HG03025 (cell line): ENCODE measurements at regions not wholly inside any gene's neighbourhood (a gene's known extent, or its start where the extent isn't known, plus 50 kb on each side); places are given as distances from the start of the nearest gene placed in this dataset.
"Not testable (repeated sequence)": the region's sequence is repeated elsewhere in the genome, so short reads cannot be mapped to it uniquely, and the experiment has no call there.

ENCODE experiments used
- ATAC-seq: cut with Tn5 transposase; IDR thresholded peaks from one replicate; pipeline ENCODE4 v1.9.1; 2021; ENCODE audit warnings: mild to moderate bottlenecking, moderate library complexity; ENCODE audit not compliant: unreplicated experiment, low FRiP score

GRCh38 chr3:164927728-164928127 lies 150.6 kb downstream of the SI start:
- ATAC-seq = no peak

GRCh38 chr3:164918905-164919304 lies 159.4 kb downstream of the SI start:
- no peak for ATAC-seq

- ATAC-seq = no peak
Observed at GRCh38 chr3:164912916-164913315, 165.4 kb downstream of the SI start.

GRCh38 chr3:164903820-164904451 lies 174.4 kb downstream of the SI start:
- ATAC-seq = no peak

DNA sequence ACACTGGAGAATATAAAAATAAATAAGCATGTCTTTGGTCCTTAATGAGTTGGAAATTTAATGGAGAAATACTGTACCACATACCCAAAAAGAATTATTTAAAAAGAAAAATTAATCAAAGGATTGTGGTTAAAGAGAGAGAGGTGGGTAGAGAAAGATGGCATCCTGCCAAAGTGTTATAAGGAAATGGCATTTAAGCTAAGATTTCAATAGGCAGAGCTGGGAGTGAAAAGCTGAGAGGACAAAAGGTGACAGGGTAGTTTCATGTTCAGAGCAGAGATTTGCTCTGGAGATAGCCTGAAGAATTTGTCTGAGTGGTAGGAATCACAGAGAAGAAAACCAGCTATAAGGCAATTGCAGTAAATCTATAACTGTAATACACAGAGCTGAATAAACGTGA lies 181.0 kb downstream of the SI start:
- no peak for ATAC-seq

GRCh38 chr3:164890061-164890460 lies 188.2 kb downstream of the SI start:
- no peak for ATAC-seq

DNA sequence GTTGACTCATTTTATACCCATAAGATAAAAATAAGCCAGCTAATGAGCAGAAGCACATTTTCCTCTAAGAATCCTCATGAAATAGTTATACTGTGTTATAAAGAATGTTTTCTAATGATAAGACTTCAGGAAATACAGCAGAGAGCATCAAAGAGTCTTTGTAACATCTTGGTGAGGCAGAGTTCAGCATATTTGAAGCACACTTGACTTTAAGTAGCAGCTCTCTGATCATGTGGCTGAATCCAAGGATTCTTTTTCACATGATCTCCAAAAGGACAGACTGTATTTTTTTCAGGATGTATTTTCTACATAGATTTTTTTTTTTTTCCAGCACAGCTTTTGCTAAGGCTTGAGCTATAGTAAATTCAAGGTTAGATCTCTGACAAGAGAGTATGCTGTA lies 195.1 kb downstream of the SI start:
- no peak for ATAC-seq

DNA sequence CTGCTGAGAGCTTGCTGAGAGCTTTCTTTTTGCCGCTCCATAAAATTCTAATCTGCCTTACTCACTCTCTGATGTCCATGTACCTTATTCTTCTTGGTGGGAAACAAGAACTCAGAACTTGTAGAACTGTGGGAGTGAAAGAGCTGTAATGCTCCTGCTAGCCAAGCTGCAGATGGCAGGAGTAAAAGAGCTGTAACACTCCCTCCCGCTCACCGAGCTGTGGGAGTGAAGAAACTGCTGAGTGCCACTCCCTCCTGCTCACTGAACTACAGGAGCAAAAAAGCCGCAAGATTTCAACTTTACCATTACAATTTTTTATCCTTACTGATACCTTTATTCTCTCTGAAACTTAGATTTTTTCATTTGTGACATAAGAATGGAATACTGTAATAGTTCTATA lies 199.1 kb downstream of the SI start:
- ATAC-seq = no peak

- no peak for ATAC-seq
Observed at GRCh38 chr3:164864454-164864853, 213.8 kb downstream of the SI start.

DNA sequence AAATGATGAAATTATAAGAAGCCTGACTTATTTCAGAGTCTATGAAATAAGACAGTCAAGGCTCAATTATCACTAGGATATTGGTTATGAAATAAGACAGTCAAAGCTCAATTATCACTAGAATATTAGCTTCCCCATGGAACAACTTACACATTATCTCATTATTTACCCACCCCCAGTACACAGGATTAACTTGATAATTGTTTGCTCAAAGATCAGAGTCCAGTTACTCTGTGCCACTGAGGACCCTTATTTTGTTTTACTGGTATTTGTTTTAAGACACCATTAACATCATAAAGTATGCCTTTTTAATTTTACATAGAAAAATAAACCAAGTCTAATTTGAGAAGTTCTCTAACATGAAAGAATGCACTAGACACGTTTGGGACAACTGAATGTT lies 225.4 kb downstream of the SI start:
- no peak for ATAC-seq

DNA sequence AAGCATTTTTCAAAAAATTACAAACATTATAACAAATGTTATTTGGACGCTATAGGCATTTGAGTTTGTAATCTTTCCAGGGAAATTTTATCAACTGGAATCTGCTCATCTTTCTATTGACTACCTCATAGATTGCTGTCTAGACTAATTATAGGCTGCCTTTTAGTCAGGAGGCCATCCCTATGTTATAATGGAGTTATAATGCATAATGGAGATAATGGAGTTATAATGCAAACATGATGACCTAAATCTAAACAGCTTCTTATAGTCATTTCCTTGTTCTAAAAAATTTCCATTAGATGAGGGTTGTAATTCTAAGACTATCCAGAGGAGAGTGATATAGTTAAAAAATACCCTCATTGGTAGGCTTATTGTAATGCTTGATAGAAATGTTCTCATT lies 226.4 kb downstream of the SI start:
- ATAC-seq = no peak

DNA sequence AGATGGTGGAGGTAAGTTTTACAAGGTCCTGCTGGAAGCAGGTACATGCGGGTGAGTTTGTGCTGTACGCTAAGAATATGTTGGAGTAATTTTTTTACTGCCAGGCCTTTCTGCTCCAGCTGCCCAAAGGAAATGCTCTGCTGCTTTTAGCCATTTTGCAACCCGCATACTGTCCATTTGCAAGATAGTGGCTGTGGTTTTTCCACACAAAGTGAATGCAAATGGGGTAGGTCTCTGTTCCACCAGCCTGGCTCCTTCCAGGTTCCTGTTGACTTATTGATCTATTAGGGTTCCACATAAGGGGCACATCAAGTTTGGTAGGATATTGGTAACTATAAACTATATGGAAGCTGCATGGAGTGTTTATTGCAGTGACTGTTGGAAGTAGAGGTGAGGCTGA lies 227.1 kb downstream of the SI start:
- ATAC-seq = no peak

GRCh38 chr3:164848923-164849322 lies 229.4 kb downstream of the SI start:
- ATAC-seq = no peak

- no peak for ATAC-seq
Observed at GRCh38 chr3:164845739-164846138, 232.6 kb downstream of the SI start.

DNA sequence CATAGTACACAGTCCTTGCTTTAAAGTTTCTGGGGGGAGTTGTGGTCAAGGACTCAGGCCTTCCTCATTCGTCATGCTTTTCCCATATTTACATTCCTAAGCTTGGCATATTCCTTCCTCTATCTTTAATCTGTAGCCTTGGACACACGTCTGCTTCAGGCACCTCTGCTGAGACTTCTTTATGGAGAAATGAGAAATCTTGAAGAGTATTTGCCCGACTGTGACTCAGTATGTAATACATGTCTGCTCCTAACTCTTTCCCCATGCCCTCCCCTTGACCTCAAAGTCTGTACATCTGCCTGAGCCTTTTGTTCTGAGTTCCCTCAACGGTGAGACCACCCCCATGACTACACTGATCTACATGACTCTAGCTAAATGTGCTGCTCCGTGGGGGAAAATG lies 246.1 kb downstream of the SI start:
- ATAC-seq = no peak

DNA sequence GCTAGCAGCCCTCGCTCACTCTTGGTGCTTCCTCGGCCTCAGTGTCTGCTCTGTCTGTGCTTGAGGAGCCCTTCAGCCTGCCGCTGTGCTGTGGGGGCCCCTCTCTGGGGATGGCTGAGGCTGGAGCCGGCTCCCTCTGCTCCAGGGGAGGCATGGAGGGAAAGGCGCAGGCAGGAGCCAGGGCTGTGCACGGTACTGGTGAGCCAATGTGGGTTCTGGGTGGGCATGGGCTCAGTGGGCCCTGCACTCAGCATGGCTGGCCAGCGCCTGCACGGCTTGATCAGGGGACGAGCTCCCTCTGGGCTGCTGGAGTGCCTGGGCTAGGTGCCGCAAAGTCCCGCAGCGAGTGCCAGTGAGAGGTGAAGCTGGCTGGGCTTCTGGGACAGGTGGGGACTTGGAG lies 260.0 kb downstream of the SI start:
- no peak for ATAC-seq

DNA sequence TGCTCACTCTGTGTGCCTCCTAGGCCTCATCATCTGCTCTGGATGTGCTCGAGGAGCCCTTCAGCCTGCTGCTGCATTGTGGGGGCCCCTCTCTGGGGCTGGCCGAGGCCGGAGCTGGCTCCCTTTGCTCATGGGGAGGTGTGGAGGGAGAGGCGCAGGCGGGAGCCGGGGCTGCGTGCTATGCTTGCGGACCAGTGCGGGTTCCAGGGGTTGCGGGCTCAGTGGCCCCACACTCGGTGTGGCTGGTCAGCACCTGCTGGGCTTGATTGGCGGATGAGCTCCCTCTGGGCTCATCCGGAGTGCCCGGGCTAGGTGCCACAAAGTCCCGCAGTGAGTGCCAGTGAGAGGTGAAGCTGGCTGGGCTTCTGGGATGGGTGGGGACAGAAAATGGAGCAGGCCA lies 264.2 kb downstream of the SI start:
- no peak for ATAC-seq

GRCh38 chr3:164812042-164812441 lies 266.3 kb downstream of the SI start:
- ATAC-seq = no peak

GRCh38 chr3:164806188-164806587 lies 272.1 kb downstream of the SI start:
- ATAC-seq = no peak

DNA sequence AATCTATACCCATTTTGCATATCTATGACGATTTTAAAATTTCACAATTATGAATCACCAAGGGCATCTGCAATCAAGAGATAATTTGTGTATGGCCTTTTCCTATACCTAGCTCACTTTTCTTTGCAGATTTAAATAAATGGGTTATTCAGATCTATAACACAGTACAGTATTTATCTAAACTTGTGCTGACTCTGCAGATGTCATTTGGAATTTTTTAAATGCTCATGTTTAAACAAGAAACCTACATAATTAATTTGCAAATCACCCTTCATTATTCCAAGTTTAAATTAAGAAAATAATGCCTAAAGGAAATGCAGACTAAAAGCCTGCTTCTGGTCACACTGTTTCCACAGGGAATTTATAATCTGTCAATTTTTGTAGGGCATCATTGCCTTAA lies 284.2 kb downstream of the SI start:
- no peak for ATAC-seq

GRCh38 chr3:164791263-164791662 lies 287.0 kb downstream of the SI start:
- no peak for ATAC-seq

- not testable (repeated sequence) for ATAC-seq
Observed at GRCh38 chr3:164784407-164784806, 293.9 kb downstream of the SI start.

GRCh38 chr3:164781755-164782154 lies 296.5 kb downstream of the SI start:
- ATAC-seq = no peak
